ENCODE measurements at regions not wholly inside any gene's neighbourhood (a gene's known extent, or its start where the extent isn't known, plus 50 kb on each side); places are given as distances from the start of the nearest gene placed in this dataset.

GRCh38 chr10:29055101-29055500 is 233.8 kb upstream of the LYZL1 start:
- TF ChIP-seq CTCF (conservative IDR thresholded peaks at IDR 0.05; ENCODE audit: low read length) (no peak), EZH2phosphoT487 (IDR thresholded peaks at IDR 0.05; ENCODE audit: borderline replicate concordance) (no peak)

Measured in Loucy (cell line).